HG03060 (cell line): ENCODE measurements at regions not wholly inside any gene's neighbourhood (a gene's known extent, or its start where the extent isn't known, plus 50 kb on each side); places are given as distances from the start of the nearest gene placed in this dataset.
"Not testable (repeated sequence)": the region's sequence is repeated elsewhere in the genome, so short reads cannot be mapped to it uniquely, and the experiment has no call there.

Experiments used
- ATAC-seq: cut with Tn5 transposase; IDR thresholded peaks from one replicate; pipeline ENCODE4 v1.9.1; 2021; ENCODE audit warnings: low read depth, moderate number of reproducible peaks; ENCODE audit not compliant: unreplicated experiment

- no peak for ATAC-seq
Measured at GRCh38 chr2:180927030-180927686, 53.2 kb upstream of the UBE2E3 start.

- no peak for ATAC-seq
Measured at GRCh38 chr2:180925700-180926099, 54.7 kb upstream of the UBE2E3 start.

- no peak for ATAC-seq
Measured at GRCh38 chr2:180924063-180924462, 56.3 kb upstream of the UBE2E3 start.

- no peak for ATAC-seq
Measured at GRCh38 chr2:180910831-180911665, 69.4 kb upstream of the UBE2E3 start.

GRCh38 chr2:180907731-180908130, 72.7 kb upstream of the UBE2E3 start:
- ATAC-seq: no peak

- no peak for ATAC-seq
Measured at GRCh38 chr2:180905461-180905860, 74.9 kb upstream of the UBE2E3 start.

GRCh38 chr2:180905002-180905401, 75.4 kb upstream of the UBE2E3 start:
- ATAC-seq: no peak

- ATAC-seq: no peak
Measured at GRCh38 chr2:180901331-180901730, 79.1 kb upstream of the UBE2E3 start.

GRCh38 chr2:180893752-180894151, 86.7 kb upstream of the UBE2E3 start:
- no peak for ATAC-seq

- ATAC-seq: no peak
Measured at GRCh38 chr2:180892091-180892490, 88.3 kb upstream of the UBE2E3 start.

GRCh38 chr2:180891360-180891759, 89.0 kb upstream of the UBE2E3 start:
- ATAC-seq: no peak

GRCh38 chr2:180890781-180891180, 89.6 kb upstream of the UBE2E3 start:
- ATAC-seq: no peak

GRCh38 chr2:180882959-180883358, 97.4 kb upstream of the UBE2E3 start:
- ATAC-seq: no peak

GRCh38 chr2:180876506-180876905, 103.9 kb upstream of the UBE2E3 start:
- ATAC-seq: no peak

- ATAC-seq: no peak
Measured at GRCh38 chr2:180873219-180873618, 107.2 kb upstream of the UBE2E3 start.

- not testable (repeated sequence) for ATAC-seq
Measured at GRCh38 chr2:180872781-180873180, 107.6 kb upstream of the UBE2E3 start.

- ATAC-seq: no peak
Measured at GRCh38 chr2:180872255-180872654, 108.2 kb upstream of the UBE2E3 start.

- no peak for ATAC-seq
Measured at GRCh38 chr2:180871649-180872048, 108.8 kb upstream of the UBE2E3 start.

GRCh38 chr2:180849851-180850250, 130.6 kb upstream of the UBE2E3 start:
- ATAC-seq: no peak

- ATAC-seq: no peak
Measured at GRCh38 chr2:180848393-180848792, 132.0 kb upstream of the UBE2E3 start.

GRCh38 chr2:180846756-180847472, 133.5 kb upstream of the UBE2E3 start:
- ATAC-seq: no peak
